ENCODE measurements at regions not wholly inside any gene's neighbourhood (a gene's known extent, or its start where the extent isn't known, plus 50 kb on each side); places are given as distances from the start of the nearest gene placed in this dataset.

- H2AFZ ChIP-seq (ENCODE audit: low read length): no peak overlapping the region
- H3T11ph ChIP-seq (ENCODE audit: low read length): no peak overlapping the region
- Mint-ChIP-seq H3K27ac (no peak overlapping the region; a peak in 1 of 7 replicates), H3K4me3 (no peak overlapping the region), H3K9me3 (no peaks in the 10 kb centered on the region), H3K36me3 (ENCODE audit: insufficient read depth in 1 of 3, low read depth in 3 of 3) (no peaks in the 10 kb centered on the region), H3K4me1 (peaks cover 4 to 6% of the 10 kb centered on the region in 2 experiments; a peak in 3 of 4 replicates), H3K27me3 (ENCODE audit: low read depth) (no peaks in the 10 kb centered on the region)
- H4K8ac ChIP-seq (replicated peaks; ENCODE audit: insufficient read length, low read depth, low read length): no peak overlapping the region
- no peak overlapping the region for H4K91ac ChIP-seq (ENCODE audit: insufficient read length, low read depth, low read length)
- H2BK5ac ChIP-seq (ENCODE audit: insufficient read length, low read length): no peak overlapping the region
- H3K4ac ChIP-seq (ENCODE audit: low read depth, low read length): no peak overlapping the region
- H2BK12ac ChIP-seq (ENCODE audit: insufficient read length, low read depth, low read length): no peak overlapping the region
- no peaks in the 10 kb centered on the region for H3K4me1 ChIP-seq (ENCODE audit: insufficient read depth, low read length)
- H4K5ac ChIP-seq (ENCODE audit: insufficient read length, low read depth, low read length): no peak overlapping the region
- H4K20me1 ChIP-seq (ENCODE audit: control insufficient read depth, insufficient read depth, insufficient read length): no peaks in the 10 kb centered on the region
- no peak overlapping the region for H2AK5ac ChIP-seq (ENCODE audit: insufficient read length, low read length)
- no peak for DNase-seq
- H3K27ac ChIP-seq (ENCODE audit: insufficient read length, low read depth, low read length): no peak overlapping the region
- no peaks in the 10 kb centered on the region for H3K9me3 ChIP-seq (ENCODE audit: control insufficient read depth, low read depth, low read length)
- no peaks in the 10 kb centered on the region for H3K23me2 ChIP-seq (ENCODE audit: insufficient read length, low read depth, low read length, poor library complexity, severe bottlenecking)
- WGBS (ENCODE audit: extremely low coverage, insufficient read length, low lambda C conversion rate): no CpG with 5 or more reads among the region's 4 CpGs
- H2BK20ac ChIP-seq (ENCODE audit: low read depth, low read length, poor library complexity, severe bottlenecking): no peak overlapping the region
- no peaks in the 10 kb centered on the region for H3K79me2 ChIP-seq (ENCODE audit: insufficient read depth, low read length)
- no peak overlapping the region for H2BK120ac ChIP-seq (ENCODE audit: low read depth, low read length, poor library complexity, severe bottlenecking)
- no peak overlapping the region for H3K56ac ChIP-seq (ENCODE audit: insufficient read length, low read depth, low read length)
- no peak overlapping the region for H3K4me2 ChIP-seq (ENCODE audit: insufficient read depth, insufficient read length, low read length)
- H3K14ac ChIP-seq (ENCODE audit: insufficient read depth, low read length): no peak overlapping the region
- no peaks in the 10 kb centered on the region for H3K27me3 ChIP-seq (ENCODE audit: insufficient read depth, low read length)
- H2BK15ac ChIP-seq (ENCODE audit: low read depth, low read length): no peak overlapping the region
- H3K18ac ChIP-seq (ENCODE audit: insufficient read length, low read depth, low read length): no peak overlapping the region
- no peak overlapping the region for H3K9ac ChIP-seq (ENCODE audit: extremely low read depth, insufficient read length, low read length)
- H3K79me1 ChIP-seq (ENCODE audit: insufficient read depth, low read depth, low read length, poor library complexity, severe bottlenecking): no peaks in the 10 kb centered on the region
- H3K23ac ChIP-seq (ENCODE audit: insufficient read length, low read depth, low read length): no peak overlapping the region
- TF ChIP-seq, protein P1, sequence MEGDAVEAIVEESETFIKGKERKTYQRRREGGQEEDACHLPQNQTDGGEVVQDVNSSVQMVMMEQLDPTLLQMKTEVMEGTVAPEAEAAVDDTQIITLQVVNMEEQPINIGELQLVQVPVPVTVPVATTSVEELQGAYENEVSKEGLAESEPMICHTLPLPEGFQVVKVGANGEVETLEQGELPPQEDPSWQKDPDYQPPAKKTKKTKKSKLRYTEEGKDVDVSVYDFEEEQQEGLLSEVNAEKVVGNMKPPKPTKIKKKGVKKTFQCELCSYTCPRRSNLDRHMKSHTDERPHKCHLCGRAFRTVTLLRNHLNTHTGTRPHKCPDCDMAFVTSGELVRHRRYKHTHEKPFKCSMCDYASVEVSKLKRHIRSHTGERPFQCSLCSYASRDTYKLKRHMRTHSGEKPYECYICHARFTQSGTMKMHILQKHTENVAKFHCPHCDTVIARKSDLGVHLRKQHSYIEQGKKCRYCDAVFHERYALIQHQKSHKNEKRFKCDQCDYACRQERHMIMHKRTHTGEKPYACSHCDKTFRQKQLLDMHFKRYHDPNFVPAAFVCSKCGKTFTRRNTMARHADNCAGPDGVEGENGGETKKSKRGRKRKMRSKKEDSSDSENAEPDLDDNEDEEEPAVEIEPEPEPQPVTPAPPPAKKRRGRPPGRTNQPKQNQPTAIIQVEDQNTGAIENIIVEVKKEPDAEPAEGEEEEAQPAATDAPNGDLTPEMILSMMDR (conservative IDR thresholded peaks at IDR 0.05): no peak
These were observed 525.7 kb downstream of the SLC4A3 start for GRCh38 chr2:220153118-220153517.
